Progenitor cell of endocrine pancreas (in vitro differentiated cells): ENCODE measurements at regions not wholly inside any gene's neighbourhood (a gene's known extent, or its start where the extent isn't known, plus 50 kb on each side); places are given as distances from the start of the nearest gene placed in this dataset.

Source experiments
- DNase-seq: peaks from one replicate; pipeline ENCODE4 v3.0.0; 2021; ENCODE audit warnings: low spot score; ENCODE audit not compliant: unreplicated experiment
- H3K27ac Mint-ChIP-seq: 2 replicates; pipeline ENCODE4 v1.8.0; 2021; ENCODE audit warnings: mild to moderate bottlenecking, moderate library complexity, mixed read lengths
- H3K27me3 Mint-ChIP-seq: 2 replicates; pipeline ENCODE4 v1.8.0; 2021; ENCODE audit warnings: mixed read lengths
- H3K36me3 Mint-ChIP-seq: 2 replicates; pipeline ENCODE4 v1.8.0; 2022; ENCODE audit warnings: mixed read lengths; ENCODE audit not compliant: insufficient read depth
- H3K4me1 Mint-ChIP-seq: 2 replicates; pipeline ENCODE4 v1.8.0; 2021; ENCODE audit warnings: low read depth, mixed read lengths
- H3K4me3 Mint-ChIP-seq: 2 replicates; pipeline ENCODE4 v1.8.0; 2021; ENCODE audit warnings: low read depth, mild to moderate bottlenecking, moderate library complexity, mixed read lengths
- H3K9me3 Mint-ChIP-seq: 2 replicates; pipeline ENCODE4 v1.8.0; 2021; ENCODE audit warnings: low read depth, mixed read lengths
- CTCF ChIP-seq: fragments of 200-600 bp; sonication (generic); IDR thresholded peaks from one replicate; pipeline ENCODE4 v1.5.0; 2021; ENCODE audit warnings: antibody characterized with exemption, mild to moderate bottlenecking; ENCODE audit not compliant: unreplicated experiment

DNA sequence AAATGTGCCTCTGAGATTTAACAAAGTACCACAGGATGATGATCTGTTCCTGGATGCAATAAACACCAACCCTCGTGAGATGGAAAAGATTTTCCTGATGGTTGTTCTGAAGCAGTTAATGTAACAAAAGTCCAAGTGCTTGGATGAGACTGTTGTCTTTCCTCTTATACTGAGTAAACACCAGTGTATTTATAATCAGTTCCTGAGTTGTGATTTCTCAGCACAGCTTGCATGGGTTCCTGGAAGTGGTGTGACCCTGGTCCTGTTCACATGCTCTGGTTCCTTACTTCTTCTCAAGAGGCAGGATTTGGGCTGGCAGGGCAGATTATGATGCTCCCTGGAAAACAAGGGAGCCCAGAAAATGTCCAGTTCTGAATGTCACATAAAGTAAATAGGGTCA lies 208.2 kb upstream of the USP24 start:
- Mint-ChIP-seq H3K4me1 (peaks cover 14% of the 10 kb centered on the region), H3K9me3 (no peaks in the 10 kb centered on the region), H3K27ac (no peak overlapping the region)

DNA sequence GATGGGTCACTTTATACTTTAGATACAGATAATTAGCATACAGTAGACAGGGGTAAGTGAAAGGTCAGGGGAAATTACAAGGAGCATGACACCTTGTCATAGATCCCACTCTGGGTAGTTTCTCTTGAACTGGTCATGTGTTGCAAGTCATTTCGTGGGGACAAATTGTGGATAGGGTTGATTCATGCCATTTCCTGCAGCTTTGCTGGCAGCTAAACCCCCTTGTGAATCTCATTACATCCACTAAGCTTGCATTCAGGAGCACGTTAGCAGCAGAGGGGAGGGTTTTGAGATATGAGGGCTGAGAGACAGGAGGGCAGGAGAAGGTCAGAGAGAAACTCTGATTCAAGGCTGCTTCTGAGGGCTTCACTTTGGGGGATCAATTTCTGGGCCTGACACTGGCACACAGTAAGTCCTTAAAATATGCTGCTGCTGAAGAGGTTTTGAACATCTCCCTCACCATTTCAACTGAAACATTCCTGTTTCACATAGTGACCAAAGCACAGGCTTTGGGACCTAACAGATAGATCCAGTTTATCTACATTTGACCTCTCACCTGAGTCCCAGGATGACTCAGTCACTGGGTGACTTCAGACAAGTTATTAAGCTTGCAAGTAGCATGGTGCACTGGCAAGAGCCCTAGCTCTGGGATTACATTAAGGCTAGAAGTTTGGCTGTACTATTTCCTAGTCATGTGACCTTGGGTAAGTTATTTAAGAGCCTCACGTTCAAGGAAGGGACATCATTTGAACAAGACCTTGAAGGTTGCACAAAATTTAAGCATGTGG lies 206.0 kb upstream of the USP24 start:
- no peak for DNase-seq
- no peak overlapping the region for H3K27ac Mint-ChIP-seq
- TF ChIP-seq CTCF: no peak
- no peak overlapping the region for H3K4me3 Mint-ChIP-seq
- peaks cover 6% of the 10 kb centered on the region for H3K4me1 Mint-ChIP-seq
- no peaks in the 10 kb centered on the region for H3K27me3 Mint-ChIP-seq
- H3K9me3 Mint-ChIP-seq: no peaks in the 10 kb centered on the region
- H3K36me3 Mint-ChIP-seq: no peaks in the 10 kb centered on the region

More for the DNA sequence above, 208.2 kb upstream of the USP24 start:
- Mint-ChIP-seq H3K36me3 (no peaks in the 10 kb centered on the region), H3K4me3 (no peak overlapping the region), H3K27me3 (no peaks in the 10 kb centered on the region)
- TF ChIP-seq CTCF: no peak
- no peak for DNase-seq

DNA sequence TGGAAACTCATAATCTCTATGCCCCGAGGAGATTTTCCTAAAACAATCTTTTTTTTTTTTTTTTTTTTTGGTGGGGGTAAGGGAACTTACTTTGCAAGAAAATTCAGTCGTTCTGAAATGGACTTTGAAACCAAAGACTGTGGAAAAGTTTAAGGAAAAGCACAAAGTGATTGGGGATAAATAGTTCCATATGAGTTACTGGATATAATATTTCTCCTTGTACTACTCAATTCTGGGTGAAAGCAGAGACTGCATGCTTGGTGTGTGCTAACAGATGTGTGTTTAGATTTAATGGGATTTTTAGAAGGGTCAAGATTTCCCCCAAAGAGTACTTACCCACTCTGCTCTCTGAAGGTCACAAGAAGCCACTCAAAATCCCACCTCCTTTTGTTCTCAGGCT lies 204.9 kb upstream of the USP24 start:
- Mint-ChIP-seq H3K4me1 (peaks cover 6% of the 10 kb centered on the region), H3K27me3 (no peaks in the 10 kb centered on the region), H3K36me3 (no peaks in the 10 kb centered on the region), H3K4me3 (no peak overlapping the region), H3K9me3 (peaks cover 8% of the 10 kb centered on the region), H3K27ac (no peak overlapping the region)
- no peak for TF ChIP-seq CTCF
- no peak for DNase-seq

DNA sequence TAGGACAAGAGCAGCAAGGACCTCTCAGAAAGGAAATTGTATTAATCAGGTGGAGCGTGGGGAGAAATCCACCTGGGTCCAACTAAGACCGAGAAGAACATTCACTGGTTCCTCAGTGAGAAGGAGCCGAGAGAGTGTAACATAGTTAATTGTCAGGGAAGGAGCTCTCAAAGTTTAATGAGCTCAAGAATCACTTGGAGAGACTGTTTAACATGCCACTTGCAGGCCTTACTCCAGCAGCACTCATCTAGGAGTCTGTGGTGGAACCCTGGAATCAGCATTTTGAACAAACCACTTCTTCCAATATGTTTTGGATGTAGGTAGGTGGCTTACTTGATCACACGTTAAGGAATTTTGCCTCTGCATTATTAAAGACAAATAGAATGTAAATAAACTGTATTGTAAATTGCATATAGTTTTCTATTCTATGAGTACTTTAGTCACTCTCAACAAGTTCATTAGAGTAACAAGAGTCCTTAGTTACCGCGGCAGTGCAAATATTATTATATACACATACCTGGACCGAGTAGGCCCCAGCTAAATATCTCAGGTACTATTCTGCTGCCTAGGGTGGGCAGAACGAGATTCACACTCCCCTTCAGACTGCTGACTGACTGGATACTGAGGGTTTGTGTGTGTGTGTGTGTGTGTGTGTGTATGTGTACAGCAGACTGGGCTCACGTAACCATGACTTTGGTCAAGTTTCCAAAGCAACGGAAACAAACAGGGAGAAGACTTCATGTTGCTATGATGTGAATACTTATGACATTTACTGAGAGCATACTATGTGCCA lies 203.2 kb upstream of the USP24 start:
- no peaks in the 10 kb centered on the region for H3K36me3 Mint-ChIP-seq
- DNase-seq: no peak
- H3K9me3 Mint-ChIP-seq: peaks cover 10% of the 10 kb centered on the region
- H3K4me1 Mint-ChIP-seq: peaks cover 6% of the 10 kb centered on the region
- no peak for TF ChIP-seq CTCF
- H3K27ac Mint-ChIP-seq: no peak overlapping the region
- H3K4me3 Mint-ChIP-seq: no peak overlapping the region
- H3K27me3 Mint-ChIP-seq: no peaks in the 10 kb centered on the region

GRCh38 chr1:55416164-55416842 lies 201.1 kb upstream of the USP24 start:
- Mint-ChIP-seq H3K4me3 (no peak overlapping the region), H3K27ac (no peak overlapping the region), H3K27me3 (no peaks in the 10 kb centered on the region), H3K9me3 (peaks cover 18% of the 10 kb centered on the region), H3K4me1 (peaks cover 5% of the 10 kb centered on the region), H3K36me3 (no peaks in the 10 kb centered on the region)
- TF ChIP-seq CTCF: no peak
- DNase-seq: no peak
